AG09319 (cell line): ENCODE measurements at regions not wholly inside any gene's neighbourhood (a gene's known extent, or its start where the extent isn't known, plus 50 kb on each side); places are given as distances from the start of the nearest gene placed in this dataset.

ENCODE experiments used
- DNase-seq: peaks from one replicate; pipeline ENCODE4 v3.0.0-alpha.2; 2010; ENCODE audit warnings: low read depth; ENCODE audit errors: extremely low read depth
- TF ChIP-seq, protein P1 (sequence below): IDR thresholded peaks from 2 replicates; pipeline ENCODE4 v1.5.1; 2011; ENCODE audit warnings: low read depth, mild to moderate bottlenecking, inconsistent platforms, low read length, moderate library complexity

DNA sequence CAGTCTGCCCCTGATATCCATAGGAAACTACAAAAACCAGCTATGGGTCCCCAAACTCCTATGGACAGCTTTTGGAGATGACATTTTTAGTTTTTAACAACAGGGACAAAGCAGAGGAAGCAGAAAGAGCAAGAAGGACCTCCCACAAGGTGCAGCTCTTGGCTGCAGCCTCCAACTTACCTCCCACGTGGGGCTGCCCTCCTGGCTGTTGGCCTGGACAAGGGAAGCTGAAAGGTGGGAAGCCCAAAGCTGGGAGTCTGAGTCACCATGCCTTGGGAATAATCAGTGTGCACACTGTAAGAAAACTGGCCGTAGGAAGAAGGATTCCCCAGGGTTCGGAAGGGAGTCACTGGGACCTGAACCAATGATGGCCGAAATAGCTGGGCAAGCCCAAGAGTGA, 51.8 kb upstream of the PAX1 start:
- TF ChIP-seq, protein P1, sequence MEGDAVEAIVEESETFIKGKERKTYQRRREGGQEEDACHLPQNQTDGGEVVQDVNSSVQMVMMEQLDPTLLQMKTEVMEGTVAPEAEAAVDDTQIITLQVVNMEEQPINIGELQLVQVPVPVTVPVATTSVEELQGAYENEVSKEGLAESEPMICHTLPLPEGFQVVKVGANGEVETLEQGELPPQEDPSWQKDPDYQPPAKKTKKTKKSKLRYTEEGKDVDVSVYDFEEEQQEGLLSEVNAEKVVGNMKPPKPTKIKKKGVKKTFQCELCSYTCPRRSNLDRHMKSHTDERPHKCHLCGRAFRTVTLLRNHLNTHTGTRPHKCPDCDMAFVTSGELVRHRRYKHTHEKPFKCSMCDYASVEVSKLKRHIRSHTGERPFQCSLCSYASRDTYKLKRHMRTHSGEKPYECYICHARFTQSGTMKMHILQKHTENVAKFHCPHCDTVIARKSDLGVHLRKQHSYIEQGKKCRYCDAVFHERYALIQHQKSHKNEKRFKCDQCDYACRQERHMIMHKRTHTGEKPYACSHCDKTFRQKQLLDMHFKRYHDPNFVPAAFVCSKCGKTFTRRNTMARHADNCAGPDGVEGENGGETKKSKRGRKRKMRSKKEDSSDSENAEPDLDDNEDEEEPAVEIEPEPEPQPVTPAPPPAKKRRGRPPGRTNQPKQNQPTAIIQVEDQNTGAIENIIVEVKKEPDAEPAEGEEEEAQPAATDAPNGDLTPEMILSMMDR = no peak
- no peak for DNase-seq

DNA sequence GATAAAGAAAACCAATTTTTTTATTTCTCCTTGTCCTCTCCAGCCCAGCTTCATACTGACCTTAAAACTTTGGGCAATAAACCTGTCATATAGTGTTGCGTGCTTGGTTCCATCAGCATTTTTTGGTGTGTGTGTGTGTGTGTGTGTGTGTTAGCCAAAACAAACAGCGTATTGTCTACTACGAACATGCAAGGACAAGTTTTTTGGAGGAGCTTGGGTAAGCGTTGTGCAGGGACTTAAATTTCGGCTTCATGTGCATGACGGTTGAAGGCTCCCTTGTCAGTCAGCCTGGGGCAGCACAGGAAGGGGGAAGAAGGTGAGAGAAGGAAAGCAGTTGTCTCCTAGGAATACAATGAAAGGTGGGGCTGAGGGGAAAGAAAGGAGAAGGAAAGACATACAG, 62.0 kb upstream of the PAX1 start:
- TF ChIP-seq, protein P1 = no peak
- no peak for DNase-seq

DNA sequence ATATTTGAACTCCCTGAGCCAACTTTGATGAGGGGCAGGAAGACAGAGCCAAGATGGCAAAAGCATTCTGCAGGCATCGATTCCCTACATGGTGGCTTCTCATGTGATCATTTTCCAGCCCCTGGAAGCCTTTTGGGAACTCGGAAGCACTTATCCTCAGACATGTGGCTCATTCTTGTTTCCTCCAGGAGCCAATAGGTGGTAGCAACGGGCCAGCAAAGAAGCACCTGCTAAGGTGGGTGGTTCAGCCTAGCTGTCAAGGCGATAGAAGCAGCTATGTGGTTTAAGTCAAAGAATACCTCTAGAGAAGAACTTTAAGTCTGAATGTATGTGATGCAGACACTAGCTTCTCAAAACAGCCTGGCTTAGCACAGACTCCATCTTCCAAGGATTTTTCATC, 64.9 kb upstream of the PAX1 start:
- no peak for DNase-seq
- TF ChIP-seq, protein P1 = no peak

DNA sequence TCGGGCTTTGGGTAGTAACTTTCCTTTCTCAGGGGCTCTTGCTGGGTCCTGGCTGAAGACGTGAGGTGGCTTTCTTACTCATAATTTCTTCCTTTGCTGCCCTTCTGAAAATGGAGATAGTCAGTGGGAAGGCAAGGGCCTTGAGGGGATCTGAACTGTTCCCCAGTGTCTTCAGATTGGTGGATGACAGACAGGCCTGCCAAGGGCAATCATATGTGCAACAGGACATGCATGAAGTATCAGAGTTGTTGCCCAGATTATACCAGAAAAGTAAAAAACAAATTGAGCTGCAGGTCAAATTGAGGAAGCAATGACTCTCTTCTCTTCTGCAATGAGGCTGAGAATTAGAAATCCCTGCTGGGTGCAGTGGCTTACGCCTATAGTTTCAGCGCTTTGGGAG, 71.6 kb upstream of the PAX1 start:
- TF ChIP-seq, protein P1 = no peak
- no peak for DNase-seq

DNA sequence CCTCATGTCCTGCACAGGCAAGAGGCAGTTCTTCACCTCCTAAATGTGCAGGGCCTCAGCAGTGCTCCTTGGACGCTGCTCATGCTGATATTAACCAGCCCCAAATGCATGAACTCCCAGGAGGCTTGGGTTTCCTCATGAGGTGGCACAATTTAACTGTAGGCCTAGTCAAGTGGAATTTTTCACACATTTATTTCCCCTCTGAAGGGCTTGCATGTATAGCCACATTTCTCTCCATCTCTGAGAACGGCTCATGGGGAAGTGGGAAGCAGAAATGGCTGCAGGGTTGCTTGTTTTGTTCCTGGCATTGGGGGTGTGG, 72.8 kb upstream of the PAX1 start:
- TF ChIP-seq, protein P1 = no peak
- DNase-seq = no peak

DNA sequence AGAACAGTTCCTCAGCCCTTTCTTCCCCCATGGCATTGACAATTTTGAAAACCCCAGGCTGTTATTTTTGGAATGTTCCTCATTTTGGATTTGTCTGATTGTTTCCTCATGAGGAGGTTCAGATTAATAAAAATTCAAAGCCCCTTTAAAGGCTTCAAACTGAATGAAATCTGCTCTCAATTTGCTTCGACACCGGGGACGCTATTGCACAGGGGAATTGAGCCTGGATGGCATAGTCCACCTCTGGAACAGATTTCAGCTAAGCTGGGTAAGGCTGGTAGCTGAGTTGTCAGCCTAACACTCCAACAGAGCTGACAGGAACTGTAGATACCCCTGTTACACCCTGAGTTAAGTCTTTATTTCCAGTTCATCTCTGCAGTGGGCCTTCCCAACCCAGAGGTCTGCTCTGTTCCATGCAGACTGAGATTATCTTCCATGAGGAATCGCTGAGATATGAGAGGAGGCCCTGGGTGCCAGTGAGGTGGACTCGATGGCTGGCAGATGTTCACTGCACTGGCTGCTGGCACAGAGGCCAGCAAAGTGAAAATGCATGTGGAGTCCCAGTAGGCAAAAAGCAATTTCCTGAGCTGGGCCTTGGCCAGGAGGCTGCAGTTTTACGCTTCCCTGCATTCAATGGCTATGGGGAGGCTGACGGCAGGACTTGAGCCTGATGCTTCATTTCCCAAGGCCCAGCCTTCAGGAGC, 73.3 kb upstream of the PAX1 start:
- TF ChIP-seq, protein P1 = no peak
- no peak for DNase-seq

DNA sequence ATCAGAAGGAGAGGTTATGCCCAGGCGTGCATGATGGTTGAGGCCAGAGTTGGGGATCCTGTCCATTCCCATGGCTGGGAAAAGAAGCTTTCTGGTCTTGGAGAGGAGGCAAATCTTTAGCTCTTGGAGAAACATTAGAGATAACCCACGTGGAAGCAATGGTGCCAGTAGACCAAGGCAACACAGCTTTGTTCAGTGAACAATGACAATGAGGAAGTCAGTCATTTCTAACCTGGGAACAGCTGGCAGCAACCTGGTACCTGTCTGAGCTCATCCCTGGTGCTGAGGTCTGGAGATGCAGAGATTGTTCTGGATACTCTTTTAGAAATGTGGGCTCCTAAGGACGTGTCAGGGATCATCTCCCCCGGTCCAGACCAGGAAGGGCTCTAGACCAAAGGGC, 76.7 kb upstream of the PAX1 start:
- DNase-seq = no peak

More for the DNA sequence above, 76.7 kb upstream of the PAX1 start:
- TF ChIP-seq, protein P1 = no peak
